Neural cell (in vitro differentiated cells): ENCODE measurements at regions not wholly inside any gene's neighbourhood (a gene's known extent, or its start where the extent isn't known, plus 50 kb on each side); places are given as distances from the start of the nearest gene placed in this dataset.

ENCODE experiments used
- H2AFZ ChIP-seq: fragments of 200-600, 300-800 bp; sonication (generic), shearing (Covaris generic); 2 replicates; pipeline ENCODE4 v1.6.0; 2014; ENCODE audit warnings: low read depth, mild to moderate bottlenecking, antibody characterized with exemption, low read length, moderate library complexity
- H3F3A ChIP-seq: fragments of 200-600 bp; shearing (Covaris generic); 2 replicates; pipeline ENCODE4 v1.6.1; 2016; ENCODE audit warnings: mild to moderate bottlenecking, moderate library complexity, mixed read lengths, antibody characterized with exemption, low read length; ENCODE audit not compliant: insufficient read depth, poor library complexity, severe bottlenecking
- H3K27ac ChIP-seq: fragments of 200-600, 300-800 bp; sonication (generic), shearing (Covaris generic); 2 replicates; pipeline ENCODE4 v1.5.1; 2014; ENCODE audit warnings: mild to moderate bottlenecking, low read length, moderate library complexity
- H3K27me3 ChIP-seq: fragments of 300-800, 200-600 bp; sonication (generic), shearing (Covaris generic); 2 replicates; pipeline ENCODE4 v1.6.0; 2014; ENCODE audit warnings: mild to moderate bottlenecking, low read depth, low read length, moderate library complexity; ENCODE audit not compliant: insufficient read depth
- H3K36me3 ChIP-seq: fragments of 300-800, 200-600 bp; sonication (generic), shearing (Covaris generic); 2 replicates; pipeline ENCODE4 v1.5.1; 2014; ENCODE audit warnings: mild to moderate bottlenecking, antibody characterized with exemption, low read length, moderate library complexity; ENCODE audit not compliant: insufficient read depth
- H3K4me2 ChIP-seq: fragments of 300-800, 200-600 bp; sonication (generic), shearing (Covaris generic); 2 replicates; pipeline ENCODE4 v1.6.0; 2014; ENCODE audit warnings: mild to moderate bottlenecking, low read length
- H3K4me3 ChIP-seq: fragments of 300-800, 200-600 bp; sonication (generic), shearing (Covaris generic); 2 replicates; pipeline ENCODE4 v1.5.1; 2014; ENCODE audit warnings: mild to moderate bottlenecking, low read length, moderate library complexity
- H3K79me2 ChIP-seq: fragments of 200-600 bp; shearing (Covaris generic); replicated peaks from 2 replicates; pipeline ENCODE4 v1.6.0; 2014; ENCODE audit warnings: mild to moderate bottlenecking, low read length, moderate library complexity; ENCODE audit not compliant: insufficient read depth
- H3K9ac ChIP-seq: fragments of 300-800, 200-600 bp; sonication (generic), shearing (Covaris generic); 2 replicates; pipeline ENCODE4 v1.6.1; 2016; ENCODE audit warnings: mild to moderate bottlenecking, low read length, mixed read lengths
- H3K9me2 ChIP-seq: fragments of 200-600 bp; shearing (Covaris generic); 2 replicates; pipeline ENCODE4 v1.6.1; 2016; ENCODE audit warnings: mild to moderate bottlenecking, low read length, mixed read lengths; ENCODE audit not compliant: insufficient read depth
- H3K9me3 ChIP-seq: fragments of 200-600, 300-800 bp; sonication (generic), shearing (Covaris generic); 2 replicates; pipeline ENCODE4 v1.6.1; 2016; ENCODE audit warnings: mild to moderate bottlenecking, mixed run types, low read length, moderate library complexity, mixed read lengths
- H4K20me1 ChIP-seq: fragments of 200-600 bp; shearing (Covaris generic); 2 replicates; pipeline ENCODE4 v1.6.1; 2016; ENCODE audit warnings: mild to moderate bottlenecking, mixed run types; ENCODE audit not compliant: insufficient read depth
- CTCF ChIP-seq: fragments of 450-650 bp; IDR thresholded peaks from 2 replicates; pipeline ENCODE4 v1.5.1; 2014; ENCODE audit warnings: antibody characterized with exemption, mild to moderate bottlenecking, moderate library complexity; ENCODE audit not compliant: poor library complexity, severe bottlenecking
- EP300 ChIP-seq: fragments of 450-650 bp; conservative IDR thresholded peaks from 2 replicates; pipeline ENCODE4 v1.6.1; 2014; ENCODE audit warnings: antibody characterized with exemption, mild to moderate bottlenecking, moderate library complexity; ENCODE audit not compliant: poor library complexity, severe bottlenecking
- EZH2 ChIP-seq: fragments of 200-600, 300-800 bp; shearing (Covaris generic), sonication (generic); IDR thresholded peaks from 2 replicates; pipeline ENCODE4 v1.6.1; 2014; ENCODE audit warnings: antibody characterized with exemption, low read length, borderline replicate concordance, mild to moderate bottlenecking; ENCODE audit not compliant: insufficient read depth, poor library complexity, severe bottlenecking
- MXI1 ChIP-seq: fragments of 450-650 bp; conservative IDR thresholded peaks from 2 replicates; pipeline ENCODE4 v1.6.1; 2014; ENCODE audit warnings: antibody characterized with exemption, mild to moderate bottlenecking; ENCODE audit not compliant: poor library complexity, severe bottlenecking
- POLR2AphosphoS5 ChIP-seq: IDR thresholded peaks from 2 replicates; pipeline ENCODE4 v1.6.1; 2012
- RAD21 ChIP-seq: fragments of 450-650 bp; conservative IDR thresholded peaks from 2 replicates; pipeline ENCODE4 v1.6.1; 2014; ENCODE audit warnings: antibody characterized with exemption, mild to moderate bottlenecking, moderate library complexity
- SMC3 ChIP-seq: fragments of 450-650 bp; conservative IDR thresholded peaks from 2 replicates; pipeline ENCODE4 v1.6.1; 2014; ENCODE audit warnings: antibody characterized with exemption, mild to moderate bottlenecking, moderate library complexity; ENCODE audit not compliant: poor library complexity
- TAF1 ChIP-seq: IDR thresholded peaks from 2 replicates; pipeline ENCODE4 v1.6.1; 2012; ENCODE audit warnings: low read depth
- TF ChIP-seq, protein P1 (sequence below): IDR thresholded peaks from 2 replicates; pipeline ENCODE4 v1.6.1; 2012; ENCODE audit warnings: borderline replicate concordance

DNA sequence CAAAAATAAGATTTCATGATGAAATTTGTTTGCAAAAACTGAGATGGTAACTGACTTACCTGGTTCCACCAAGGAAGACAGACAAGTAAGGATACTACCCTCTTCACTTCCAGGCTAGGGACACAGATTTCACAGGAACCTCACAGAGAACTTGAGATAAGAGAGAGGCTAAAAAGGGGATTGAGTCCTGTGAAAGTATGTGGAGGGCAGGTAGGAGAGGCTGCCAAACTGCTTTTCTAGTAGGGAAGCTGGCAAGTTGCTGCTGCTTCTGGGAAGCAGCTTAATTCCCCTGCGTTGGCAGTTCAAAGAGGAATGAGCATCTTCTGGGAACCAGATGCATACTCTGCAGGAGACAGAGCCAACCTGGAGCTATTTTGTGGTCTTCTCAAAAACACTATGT lies 841.6 kb downstream of the CCSER2 start:
- Histone ChIP-seq H3K27ac (no peak overlapping the region), H2AFZ (no peak overlapping the region), H3K9ac (no peak overlapping the region), H3K4me3 (no peak overlapping the region), H4K20me1 (no peaks in the 10 kb centered on the region), H3K4me2 (no peak overlapping the region), H3K9me3 (no peaks in the 10 kb centered on the region), H3K79me2 (no peaks in the 10 kb centered on the region), H3K9me2 (no peaks in the 10 kb centered on the region), H3F3A (no peaks in the 10 kb centered on the region), H3K36me3 (no peaks in the 10 kb centered on the region), H3K27me3 (no peaks in the 10 kb centered on the region)
- no peak for TF ChIP-seq RAD21
- no peak for TF ChIP-seq TAF1
- TF ChIP-seq, protein P1, sequence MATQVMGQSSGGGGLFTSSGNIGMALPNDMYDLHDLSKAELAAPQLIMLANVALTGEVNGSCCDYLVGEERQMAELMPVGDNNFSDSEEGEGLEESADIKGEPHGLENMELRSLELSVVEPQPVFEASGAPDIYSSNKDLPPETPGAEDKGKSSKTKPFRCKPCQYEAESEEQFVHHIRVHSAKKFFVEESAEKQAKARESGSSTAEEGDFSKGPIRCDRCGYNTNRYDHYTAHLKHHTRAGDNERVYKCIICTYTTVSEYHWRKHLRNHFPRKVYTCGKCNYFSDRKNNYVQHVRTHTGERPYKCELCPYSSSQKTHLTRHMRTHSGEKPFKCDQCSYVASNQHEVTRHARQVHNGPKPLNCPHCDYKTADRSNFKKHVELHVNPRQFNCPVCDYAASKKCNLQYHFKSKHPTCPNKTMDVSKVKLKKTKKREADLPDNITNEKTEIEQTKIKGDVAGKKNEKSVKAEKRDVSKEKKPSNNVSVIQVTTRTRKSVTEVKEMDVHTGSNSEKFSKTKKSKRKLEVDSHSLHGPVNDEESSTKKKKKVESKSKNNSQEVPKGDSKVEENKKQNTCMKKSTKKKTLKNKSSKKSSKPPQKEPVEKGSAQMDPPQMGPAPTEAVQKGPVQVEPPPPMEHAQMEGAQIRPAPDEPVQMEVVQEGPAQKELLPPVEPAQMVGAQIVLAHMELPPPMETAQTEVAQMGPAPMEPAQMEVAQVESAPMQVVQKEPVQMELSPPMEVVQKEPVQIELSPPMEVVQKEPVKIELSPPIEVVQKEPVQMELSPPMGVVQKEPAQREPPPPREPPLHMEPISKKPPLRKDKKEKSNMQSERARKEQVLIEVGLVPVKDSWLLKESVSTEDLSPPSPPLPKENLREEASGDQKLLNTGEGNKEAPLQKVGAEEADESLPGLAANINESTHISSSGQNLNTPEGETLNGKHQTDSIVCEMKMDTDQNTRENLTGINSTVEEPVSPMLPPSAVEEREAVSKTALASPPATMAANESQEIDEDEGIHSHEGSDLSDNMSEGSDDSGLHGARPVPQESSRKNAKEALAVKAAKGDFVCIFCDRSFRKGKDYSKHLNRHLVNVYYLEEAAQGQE: no peak
- no peak for TF ChIP-seq SMC3
- no peak for TF ChIP-seq MXI1
- TF ChIP-seq POLR2AphosphoS5: no peak
- TF ChIP-seq CTCF: no peak
- no peak for TF ChIP-seq EZH2
- TF ChIP-seq EP300: no peak

- no peak overlapping the region for H2AFZ ChIP-seq
- H3F3A ChIP-seq: no peaks in the 10 kb centered on the region
- no peaks in the 10 kb centered on the region for H3K27me3 ChIP-seq
- TF ChIP-seq CTCF: no peak
- TF ChIP-seq EZH2: no peak
- no peak for TF ChIP-seq EP300
- TF ChIP-seq RAD21: no peak
- TF ChIP-seq SMC3: no peak
- no peak for TF ChIP-seq TAF1
- TF ChIP-seq MXI1: no peak
- TF ChIP-seq, protein P1: no peak
- no peak for TF ChIP-seq POLR2AphosphoS5
- no peaks in the 10 kb centered on the region for H3K9me3 ChIP-seq
- no peak overlapping the region for H3K9ac ChIP-seq
- no peak overlapping the region for H3K4me3 ChIP-seq
- no peaks in the 10 kb centered on the region for H4K20me1 ChIP-seq
- H3K4me2 ChIP-seq: no peak overlapping the region
- no peaks in the 10 kb centered on the region for H3K79me2 ChIP-seq
- no peaks in the 10 kb centered on the region for H3K9me2 ChIP-seq
- H3K27ac ChIP-seq: no peak overlapping the region
- H3K36me3 ChIP-seq: no peaks in the 10 kb centered on the region
These were observed 847.2 kb downstream of the CCSER2 start for GRCh38 chr10:85175635-85176034.
